ENCODE measurements at regions not wholly inside any gene's neighbourhood (a gene's known extent, or its start where the extent isn't known, plus 50 kb on each side); places are given as distances from the start of the nearest gene placed in this dataset.

- TF ChIP-seq ZNF501 (tag by site-specific recombination; IDR thresholded peaks at IDR 0.05) (no peak), ZNF10 (tag by site-specific recombination; IDR thresholded peaks at IDR 0.05) (no peak)
Observed at GRCh38 chrX:39814391-39814790, 283.4 kb downstream of the BCOR start.

Measured in HEK293 (cell line).